Gastrocnemius medialis (tissue), 4 donors: ENCODE measurements at regions not wholly inside any gene's neighbourhood (a gene's known extent, or its start where the extent isn't known, plus 50 kb on each side); places are given as distances from the start of the nearest gene placed in this dataset.

Experiments
- ATAC-seq, 2 donors: fragments of 150-250 bp; one replicate each; pipeline ENCODE4 v1.9.1; 2016
- DNase-seq, 2 donors: peaks; one replicate each; pipeline ENCODE4 v3.0.0-alpha.2; 2019
- H3K27ac ChIP-seq, 4 donors: fragments of 200-600 bp; sonication (generic); 1 replicate in 1 of 4; 2 replicates in 3 of 4; pipeline ENCODE4 v1.5.1; 2016 to 2018; ENCODE audit warnings: mild to moderate bottlenecking in 2 of 4, moderate library complexity in 1 of 4
- H3K27me3 ChIP-seq, 3 donors: fragments of 200-600 bp; sonication (generic) in 2 of 3; 1 replicate in 1 of 3; 2 replicates in 2 of 3; pipeline versions ENCODE4 v1.5.1 to v1.6.0; 2016 to 2019; ENCODE audit warnings: mild to moderate bottlenecking in 1 of 3, moderate library complexity in 1 of 3
- H3K36me3 ChIP-seq, 2 donors: fragments of 200-600 bp; sonication (generic) in 1 of 2; one replicate each; pipeline ENCODE4 v1.5.1; 2017 to 2018
- H3K4me1 ChIP-seq, 2 donors: fragments of 200-600 bp; sonication (generic) in 1 of 2; one replicate each; pipeline ENCODE4 v1.5.1; 2016 to 2017; ENCODE audit warnings: mild to moderate bottlenecking in 2 of 2
- H3K4me3 ChIP-seq, 4 donors: fragments of 200-600 bp; sonication (generic) in 3 of 4; 1 replicate in 1 of 4; 2 replicates in 3 of 4; pipeline ENCODE4 v1.5.1; 2016 to 2019; ENCODE audit warnings: mild to moderate bottlenecking in 2 of 4
- H3K9me3 ChIP-seq, 3 donors: fragments of 200-600 bp; sonication (generic) in 2 of 3; 1 replicate in 1 of 3; 2 replicates in 2 of 3; pipeline ENCODE4 v1.5.1; 2016 to 2019
- POLR2A ChIP-seq, 2 donors: fragments of 450-650 bp; IDR thresholded peaks; one replicate each; pipeline ENCODE4 v1.6.1; 2017; ENCODE audit warnings: antibody characterized with exemption in 2 of 2, mild to moderate bottlenecking in 2 of 2, moderate library complexity in 2 of 2
- in situ Hi-C, 4 donors: fragments of 200-750 bp; cut with MboI; loops; one replicate each; pipeline versions ENCODE4 v1.15.0 to v1.8.0; 2017; ENCODE audit warnings: low sequenced_read_pairs in 4 of 4
- intact Hi-C: fragments of 100-400 bp; cut with DNase I; formaldehyde crosslinking; loops from one replicate; pipeline ENCODE4 v1.15.1; 2023; ENCODE audit warnings: low total_unique reads
- TF ChIP-seq, protein P1 (sequence below), 5 experiments: fragments of 450-650 bp in 3 of 5; fragments of 200-600 bp in 2 of 5; sonication (generic) in 2 of 5; IDR thresholded peaks in 4 of 5; conservative IDR thresholded peaks in 1 of 5; 1 replicate in 4 of 5; 2 replicates in 1 of 5; pipeline ENCODE4 v1.5.1; 2016 to 2019; ENCODE audit warnings: antibody characterized with exemption in 5 of 5, mild to moderate bottlenecking in 3 of 5, moderate library complexity in 3 of 5

DNA sequence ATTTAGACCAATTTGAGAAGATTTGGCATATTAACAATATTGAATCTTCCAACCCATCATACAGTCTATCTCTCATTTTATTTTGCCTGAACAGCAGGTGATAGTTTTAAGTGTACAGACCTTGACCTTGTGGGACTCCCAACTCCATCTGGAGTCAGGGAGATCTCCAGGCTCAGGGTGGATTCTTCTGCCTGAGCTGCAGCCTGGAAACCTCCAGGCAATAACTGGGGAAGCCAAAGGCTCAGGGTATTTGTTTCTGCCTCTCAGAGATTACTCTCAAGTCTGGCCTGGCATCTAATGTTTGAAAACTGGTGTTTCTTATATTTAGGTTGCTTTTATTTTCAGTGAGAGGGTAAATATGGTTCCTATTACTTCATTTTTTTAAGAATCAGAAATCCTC is 102.1 kb upstream of the C1QTNF9B start:
- intact Hi-C loops (no loop called here), in situ Hi-C loops (no loop called here)
- no peaks in the 10 kb centered on the region for H3K9me3 ChIP-seq
- no peaks in the 10 kb centered on the region for H3K4me1 ChIP-seq
- TF ChIP-seq, protein P1, sequence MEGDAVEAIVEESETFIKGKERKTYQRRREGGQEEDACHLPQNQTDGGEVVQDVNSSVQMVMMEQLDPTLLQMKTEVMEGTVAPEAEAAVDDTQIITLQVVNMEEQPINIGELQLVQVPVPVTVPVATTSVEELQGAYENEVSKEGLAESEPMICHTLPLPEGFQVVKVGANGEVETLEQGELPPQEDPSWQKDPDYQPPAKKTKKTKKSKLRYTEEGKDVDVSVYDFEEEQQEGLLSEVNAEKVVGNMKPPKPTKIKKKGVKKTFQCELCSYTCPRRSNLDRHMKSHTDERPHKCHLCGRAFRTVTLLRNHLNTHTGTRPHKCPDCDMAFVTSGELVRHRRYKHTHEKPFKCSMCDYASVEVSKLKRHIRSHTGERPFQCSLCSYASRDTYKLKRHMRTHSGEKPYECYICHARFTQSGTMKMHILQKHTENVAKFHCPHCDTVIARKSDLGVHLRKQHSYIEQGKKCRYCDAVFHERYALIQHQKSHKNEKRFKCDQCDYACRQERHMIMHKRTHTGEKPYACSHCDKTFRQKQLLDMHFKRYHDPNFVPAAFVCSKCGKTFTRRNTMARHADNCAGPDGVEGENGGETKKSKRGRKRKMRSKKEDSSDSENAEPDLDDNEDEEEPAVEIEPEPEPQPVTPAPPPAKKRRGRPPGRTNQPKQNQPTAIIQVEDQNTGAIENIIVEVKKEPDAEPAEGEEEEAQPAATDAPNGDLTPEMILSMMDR (IDR thresholded peaks at IDR 0.05 in 4 of 5, conservative IDR thresholded peaks at IDR 0.05 in 1 of 5), result no peak
- no peak for TF ChIP-seq POLR2A (IDR thresholded peaks at IDR 0.05)
- H3K27ac ChIP-seq, result no peak overlapping the region
- ATAC-seq, result no peak
- no peaks in the 10 kb centered on the region for H3K36me3 ChIP-seq
- no peak overlapping the region for H3K4me3 ChIP-seq
- no peaks in the 10 kb centered on the region for H3K27me3 ChIP-seq
- DNase-seq, result no peak

DNA sequence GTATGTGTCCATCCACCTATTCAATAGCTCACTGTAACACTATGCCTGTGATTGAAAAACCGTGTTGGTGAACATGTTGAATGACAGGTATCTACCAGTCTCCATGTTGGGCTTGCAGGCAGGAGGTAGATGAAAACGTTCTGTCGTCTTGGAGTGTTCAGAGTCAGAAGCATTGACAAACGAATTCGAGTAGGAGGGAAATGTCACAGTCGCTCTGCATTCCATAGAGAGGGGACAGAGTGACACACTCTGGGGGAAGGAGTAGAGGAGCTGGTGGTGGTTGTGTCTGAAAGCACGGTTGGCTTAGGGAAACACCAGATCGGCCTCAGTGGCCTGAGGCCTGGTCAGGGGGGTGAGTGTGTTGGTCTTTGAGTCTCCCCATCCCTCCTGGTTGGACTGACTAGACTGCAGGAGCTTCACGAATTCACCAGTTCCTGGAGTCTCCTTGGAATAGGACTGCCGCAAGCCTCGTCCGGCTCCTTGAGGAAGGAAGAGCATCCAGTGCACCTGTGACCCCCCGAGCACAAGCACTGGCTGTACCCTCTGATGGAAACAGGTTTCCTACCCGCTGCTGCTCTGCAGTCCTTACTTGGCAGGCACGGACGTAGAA is 105.0 kb upstream of the C1QTNF9B start:
- no peaks in the 10 kb centered on the region for H3K4me1 ChIP-seq
- no peaks in the 10 kb centered on the region for H3K36me3 ChIP-seq
- no peaks in the 10 kb centered on the region for H3K9me3 ChIP-seq
- no peak for ATAC-seq
- in situ Hi-C loops, result no loop called here
- no peak overlapping the region for H3K27ac ChIP-seq
- TF ChIP-seq POLR2A (IDR thresholded peaks at IDR 0.05), result no peak
- TF ChIP-seq, protein P1 (IDR thresholded peaks at IDR 0.05 in 4 of 5, conservative IDR thresholded peaks at IDR 0.05 in 1 of 5), result no peak
- no peak for DNase-seq
- no peak overlapping the region for H3K4me3 ChIP-seq
- intact Hi-C loops, result no loop called here
- no peaks in the 10 kb centered on the region for H3K27me3 ChIP-seq

DNA sequence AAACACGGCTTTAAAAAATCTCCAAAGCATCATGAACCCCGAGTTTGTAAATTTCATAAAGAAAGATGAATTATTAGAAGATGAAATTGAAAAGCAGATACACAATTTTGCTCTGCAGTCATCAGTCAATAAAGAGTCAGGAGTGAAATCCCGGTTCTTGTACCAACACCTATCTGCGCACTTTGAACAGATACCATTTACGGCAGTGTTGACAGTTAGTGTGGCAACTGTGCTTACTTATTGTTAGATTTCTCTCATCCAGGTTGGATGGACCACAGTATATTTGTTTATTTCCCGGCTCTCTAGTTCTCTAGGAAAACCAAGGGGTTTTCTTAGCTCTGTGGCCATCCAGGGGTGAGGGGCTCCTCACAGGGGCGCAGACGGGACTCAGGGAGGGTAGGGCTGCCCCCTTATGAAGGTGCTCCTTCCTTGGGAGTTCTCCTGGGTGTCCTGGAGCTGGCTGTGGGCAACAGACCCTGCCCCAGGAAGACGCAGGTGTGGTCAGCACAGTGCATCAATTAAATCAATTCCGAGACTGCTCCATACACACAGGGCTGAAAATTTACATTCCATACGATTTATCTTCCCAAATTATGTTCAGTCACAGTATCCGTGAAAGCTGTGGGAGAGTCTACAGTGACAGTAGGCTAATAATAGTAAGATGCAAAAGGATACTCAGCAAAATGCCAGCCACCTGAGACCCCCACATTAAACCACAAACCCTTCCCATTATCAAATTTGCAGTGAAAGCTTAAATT is 107.0 kb upstream of the C1QTNF9B start:
- Histone ChIP-seq H3K4me3 (no peak overlapping the region), H3K36me3 (no peaks in the 10 kb centered on the region), H3K27me3 (no peaks in the 10 kb centered on the region), H3K4me1 (no peaks in the 10 kb centered on the region), H3K27ac (no peak overlapping the region), H3K9me3 (no peaks in the 10 kb centered on the region)
- ATAC-seq (no peak), DNase-seq (no peak)
- in situ Hi-C loops, result no loop called here
- intact Hi-C loops, result no loop called here
- TF ChIP-seq, protein P1 (IDR thresholded peaks at IDR 0.05 in 4 of 5, conservative IDR thresholded peaks at IDR 0.05 in 1 of 5), result no peak

DNA sequence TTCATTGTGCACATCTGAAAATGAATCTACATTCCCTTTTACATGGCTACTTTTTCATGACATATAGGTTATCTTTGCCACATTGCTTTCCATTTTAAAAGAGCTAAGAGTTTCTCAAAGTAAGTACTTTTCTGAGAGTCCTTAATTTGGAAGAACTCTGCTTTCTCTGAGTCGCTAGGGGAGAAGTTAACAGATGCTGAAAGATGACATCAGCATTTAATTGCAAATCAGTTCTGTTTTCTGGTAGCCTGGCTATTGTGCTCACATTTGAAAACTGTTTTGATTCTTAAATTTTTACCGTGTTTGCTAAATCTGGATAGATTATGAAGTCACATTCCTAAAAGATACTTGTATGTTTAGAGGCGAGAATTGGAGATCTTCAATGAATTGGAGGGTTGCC is 107.7 kb upstream of the C1QTNF9B start:
- intact Hi-C loops, result no loop called here
- in situ Hi-C loops, result no loop called here
- Histone ChIP-seq H3K27me3 (no peaks in the 10 kb centered on the region), H3K9me3 (no peaks in the 10 kb centered on the region), H3K4me1 (no peaks in the 10 kb centered on the region), H3K27ac (no peak overlapping the region), H3K36me3 (no peaks in the 10 kb centered on the region), H3K4me3 (no peak overlapping the region)
- ATAC-seq (no peak), DNase-seq (no peak)
- TF ChIP-seq, protein P1 (IDR thresholded peaks at IDR 0.05 in 4 of 5, conservative IDR thresholded peaks at IDR 0.05 in 1 of 5), result no peak
- TF ChIP-seq POLR2A (IDR thresholded peaks at IDR 0.05), result no peak
